ENCODE measurements at regions not wholly inside any gene's neighbourhood (a gene's known extent, or its start where the extent isn't known, plus 50 kb on each side); places are given as distances from the start of the nearest gene placed in this dataset.
"Not testable (repeated sequence)": the region's sequence is repeated elsewhere in the genome, so short reads cannot be mapped to it uniquely, and the experiment has no call there.

DNA sequence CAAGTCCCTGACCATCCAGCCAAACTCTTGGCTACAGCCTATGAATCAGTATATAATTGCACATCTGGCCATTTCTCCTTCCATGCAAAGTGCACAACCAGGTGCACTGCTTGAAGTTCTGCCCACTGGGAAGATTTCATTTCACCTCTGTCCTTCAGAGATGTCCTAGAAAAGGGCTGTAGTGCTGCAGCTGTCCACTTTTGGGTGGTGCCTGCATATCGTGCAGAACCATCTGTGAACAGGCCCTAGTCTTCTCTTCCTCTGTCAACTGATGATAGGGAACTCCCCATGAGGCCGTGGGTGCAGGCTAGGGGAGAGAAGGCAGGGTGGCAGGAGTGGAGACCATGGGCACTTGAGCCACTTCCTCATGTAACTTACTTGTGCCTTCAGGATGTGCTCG, 470.6 kb upstream of the RGS6 start:
- H3K9ac ChIP-seq (ENCODE audit: insufficient read depth in 1 of 2, low read depth in 2 of 2, low read length in 2 of 2); intact Hi-C loops (cut with micrococcal nuclease); H4K20me1 ChIP-seq (replicated peaks; ENCODE audit: control insufficient read depth, insufficient read depth, low read length); H3K4me3 ChIP-seq; ATAC-seq; H3K27ac ChIP-seq (ENCODE audit: extremely low read depth, low read depth, low read length); CTCF ChIA-PET (ENCODE audit: low intra/inter-chr PET ratio); H3K27me3 ChIP-seq (ENCODE audit: control insufficient read depth in 2 of 2, insufficient read depth in 2 of 2, low read length in 2 of 2); H3K9me3 ChIP-seq (replicated peaks; ENCODE audit: control insufficient read depth, insufficient read depth, low read depth, low read length); in situ Hi-C loops (cut with MboI); BruUV-seq (replicated peaks); H3K36me3 ChIP-seq (ENCODE audit: control insufficient read depth, insufficient read depth, low read length); H3K9me1 ChIP-seq (ENCODE audit: control insufficient read depth, insufficient read depth, low read length); H2AFZ ChIP-seq (ENCODE audit: low read depth, low read length); H3K79me2 ChIP-seq (ENCODE audit: control insufficient read depth, insufficient read depth, low read length); TF ChIP-seq TEAD4 (CRISPR knock-in tag; IDR thresholded peaks at IDR 0.05; ENCODE audit: borderline replicate concordance): not testable (repeated sequence)
- WGBS (ENCODE audit: insufficient coverage, low coverage, missing lambda C conversion rate) = 20% methylated on average over 1 of the region's 3 CpGs
- DNase-seq (ENCODE audit: extremely low read depth in 1 of 4, low spot score in 3 of 4) = peak in 1 of 4 experiments; percentile 48
- Histone ChIP-seq H3K4me1 (replicated peaks in 1 of 2; ENCODE audit: control insufficient read depth in 2 of 2, insufficient read depth in 2 of 2, low read length in 2 of 2) (peaks cover 0 to 14% of the 10 kb centered on the region in 2 experiments; a peak in 3 of 5 replicates), H3K4me2 (ENCODE audit: insufficient read depth, low read length) (peak overlapping the region; percentile 5; the same call in 1 of the 2 replicates)
- TF ChIP-seq DPF2 (IDR thresholded peaks at IDR 0.05) = peak; percentile 66
- peak; percentile 70 to 80 for TF ChIP-seq TRIM24 (IDR thresholded peaks at IDR 0.05)
- TF ChIP-seq EP300 (IDR thresholded peaks at IDR 0.05; ENCODE audit: low read length) = 0 out of 2 replicates have a peak, but pooled peaks have one; percentile 16
- 0 out of 2 replicates have a peak, but pooled peaks have one; percentile 20 for TF ChIP-seq SMARCE1 (IDR thresholded peaks at IDR 0.05)
- peak; percentile 88 for TF ChIP-seq CBFA2T3 (IDR thresholded peaks at IDR 0.05)
- peak; percentile 61 for TF ChIP-seq NFIC (IDR thresholded peaks at IDR 0.05)
- peak; percentile 80 for TF ChIP-seq TCF3 (CRISPR knock-in tag; IDR thresholded peaks at IDR 0.05)
- peak; percentile 88 for TF ChIP-seq ARID1B (IDR thresholded peaks at IDR 0.05)
- peak; percentile 90 for TF ChIP-seq ZNF239 (CRISPR knock-in tag; IDR thresholded peaks at IDR 0.05)
- TF ChIP-seq TEAD4 (IDR thresholded peaks at IDR 0.05; ENCODE audit: low read length) = peak; percentile 59
- 0 out of 2 replicates have a peak, but pooled peaks have one; percentile 21 for TF ChIP-seq KLF1 (tag; IDR thresholded peaks at IDR 0.05)
- peak; percentile 64 for TF ChIP-seq ESRRA (IDR thresholded peaks at IDR 0.05; ENCODE audit: borderline replicate concordance, low read depth)
- TF ChIP-seq KLF16 (IDR thresholded peaks at IDR 0.05) = peak; percentile 34; the same call in 1 of the 2 replicates
- TF ChIP-seq CTBP1 (IDR thresholded peaks at IDR 0.05; ENCODE audit: borderline replicate concordance) = peak; percentile 51; the same call in 1 of the 2 replicates
- TF ChIP-seq CBFA2T2 (conservative IDR thresholded peaks at IDR 0.05) = peak; percentile 88
- TF ChIP-seq GATA2 (CRISPR knock-in tag; IDR thresholded peaks at IDR 0.05) = 0 out of 2 replicates have a peak, but pooled peaks have one; percentile 39
- TF ChIP-seq MTA2 (IDR thresholded peaks at IDR 0.05; ENCODE audit: low read depth) = peak; percentile 74
- TF ChIP-seq NCOR1 (IDR thresholded peaks at IDR 0.05) = peak; percentile 83
- peak; percentile 64; the same call in 1 of the 2 replicates for TF ChIP-seq SMARCA4 (IDR thresholded peaks at IDR 0.05)
- TF ChIP-seq TAL1 (IDR thresholded peaks at IDR 0.05) = peak; percentile 90
- peak; percentile 70 for FAIRE-seq
- POLR2A ChIA-PET = interaction anchor here (0.7 to 1.4 kb wide), 2 partner anchors 22 to 49 kb away, joined by 3 to 4 read pairs; no protein-coding TSS in a partner anchor

All from K562 (cell line).